ENCODE measurements at regions not wholly inside any gene's neighbourhood (a gene's known extent, or its start where the extent isn't known, plus 50 kb on each side); places are given as distances from the start of the nearest gene placed in this dataset.
A peak's percentile ranks its signal among the peaks of the same experiment; 100 is the strongest.

GRCh38 chr3:107861904-107862303, 228.9 kb downstream of the CD47 start:
- TF ChIP-seq, protein P1, sequence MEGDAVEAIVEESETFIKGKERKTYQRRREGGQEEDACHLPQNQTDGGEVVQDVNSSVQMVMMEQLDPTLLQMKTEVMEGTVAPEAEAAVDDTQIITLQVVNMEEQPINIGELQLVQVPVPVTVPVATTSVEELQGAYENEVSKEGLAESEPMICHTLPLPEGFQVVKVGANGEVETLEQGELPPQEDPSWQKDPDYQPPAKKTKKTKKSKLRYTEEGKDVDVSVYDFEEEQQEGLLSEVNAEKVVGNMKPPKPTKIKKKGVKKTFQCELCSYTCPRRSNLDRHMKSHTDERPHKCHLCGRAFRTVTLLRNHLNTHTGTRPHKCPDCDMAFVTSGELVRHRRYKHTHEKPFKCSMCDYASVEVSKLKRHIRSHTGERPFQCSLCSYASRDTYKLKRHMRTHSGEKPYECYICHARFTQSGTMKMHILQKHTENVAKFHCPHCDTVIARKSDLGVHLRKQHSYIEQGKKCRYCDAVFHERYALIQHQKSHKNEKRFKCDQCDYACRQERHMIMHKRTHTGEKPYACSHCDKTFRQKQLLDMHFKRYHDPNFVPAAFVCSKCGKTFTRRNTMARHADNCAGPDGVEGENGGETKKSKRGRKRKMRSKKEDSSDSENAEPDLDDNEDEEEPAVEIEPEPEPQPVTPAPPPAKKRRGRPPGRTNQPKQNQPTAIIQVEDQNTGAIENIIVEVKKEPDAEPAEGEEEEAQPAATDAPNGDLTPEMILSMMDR (IDR thresholded peaks at IDR 0.05) = no peak
- TF ChIP-seq POLR2A (IDR thresholded peaks at IDR 0.05) = no peak
- no peak overlapping the region for H3K27ac ChIP-seq
- no peaks in the 10 kb centered on the region for H3K4me1 ChIP-seq
- no peaks in the 10 kb centered on the region for H3K36me3 ChIP-seq
- no peak overlapping the region for H3K4me3 ChIP-seq
- H3K9me3 ChIP-seq = no peaks in the 10 kb centered on the region
- H3K27me3 ChIP-seq = no peaks in the 10 kb centered on the region
- peak in 1 of 3 donors; percentile 22 for DNase-seq

DNA sequence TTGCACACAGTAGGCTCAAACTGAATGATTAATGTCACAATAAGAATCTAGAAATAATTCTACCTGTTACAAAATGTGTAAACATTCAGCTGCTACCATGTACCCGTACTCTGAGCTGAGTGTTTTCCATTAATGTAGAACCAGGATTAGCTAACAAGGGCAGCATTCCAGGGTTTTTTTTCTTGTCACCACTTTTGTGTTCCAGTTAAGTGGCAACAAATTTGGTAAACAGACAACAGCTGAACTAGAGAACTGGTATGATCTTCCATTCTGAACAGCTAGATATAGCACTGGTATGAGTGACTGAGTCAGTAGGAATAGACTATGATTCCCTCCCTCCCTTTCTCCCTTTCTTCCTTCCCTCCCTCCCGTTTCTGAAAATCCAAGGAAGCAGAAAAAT, 229.4 kb downstream of the CD47 start:
- Histone ChIP-seq H3K36me3 (no peaks in the 10 kb centered on the region), H3K4me1 (no peaks in the 10 kb centered on the region), H3K27me3 (no peaks in the 10 kb centered on the region), H3K9me3 (no peaks in the 10 kb centered on the region), H3K27ac (no peak overlapping the region), H3K4me3 (no peak overlapping the region)
- no peak for TF ChIP-seq POLR2A (IDR thresholded peaks at IDR 0.05)
- TF ChIP-seq, protein P1 (IDR thresholded peaks at IDR 0.05) = no peak
- no peak for DNase-seq

Data from Peyer's patch (tissue), 4 donors.